SU-DHL-6 (cell line): ENCODE measurements at regions not wholly inside any gene's neighbourhood (a gene's known extent, or its start where the extent isn't known, plus 50 kb on each side); places are given as distances from the start of the nearest gene placed in this dataset.

Source experiments
- CTCF ChIP-seq: fragments of 200-600 bp; sonication (generic); IDR thresholded peaks from one replicate; pipeline ENCODE4 v1.5.1; 2017; ENCODE audit warnings: antibody characterized with exemption, mild to moderate bottlenecking, low read length, moderate library complexity; ENCODE audit not compliant: insufficient read depth, poor library complexity, severe bottlenecking
- EZH2phosphoT487 ChIP-seq: fragments of 200-600 bp; sonication (generic), shearing (Covaris generic); conservative IDR thresholded peaks from 2 replicates; pipeline ENCODE4 v1.6.1; 2018; ENCODE audit warnings: mild to moderate bottlenecking, antibody characterized with exemption, low read length, moderate library complexity, mixed read lengths

GRCh38 chr5:160961761-160962160, 109.8 kb upstream of the ATP10B start:
- TF ChIP-seq CTCF: no peak
- TF ChIP-seq EZH2phosphoT487: no peak
